HCT116 (cell line): ENCODE measurements at regions not wholly inside any gene's neighbourhood (a gene's known extent, or its start where the extent isn't known, plus 50 kb on each side); places are given as distances from the start of the nearest gene placed in this dataset.

Experiments
- ATAC-seq: fragments of 200-7000 bp; cut with Tn5 transposase; 2 replicates; pipeline ENCODE4 v1.9.1; 2020; ENCODE audit warnings: mild to moderate bottlenecking, moderate library complexity
- BruUV-seq: library from RNA; stranded (reverse); fragments of 400-500 nt; replicated peaks from 2 replicates; lab custom pipeline; 2021; lab: Mats Ljungman, UMichigan
- CTCF ChIA-PET: fragments of 300-600 bp; sonication (Branson Sonifier 250); formaldehyde crosslinking; loops from one replicate; lab custom pipeline; 2021; ENCODE audit warnings: antibody characterized with exemption; lab: Charles Lee
- POLR2A ChIA-PET: fragments of 300-600, 350-600 bp; sonication (Branson Sonifier 250); formaldehyde crosslinking; loops from one replicate; lab custom pipeline; 2021; ENCODE audit warnings: antibody characterized with exemption; lab: Charles Lee
- RAD21 ChIA-PET, 2 experiments: fragments of 300-600 bp; sonication (Branson Sonifier 250); formaldehyde crosslinking; loops; one replicate each; lab custom pipeline; 2023; ENCODE audit warnings: low total read pairs in 2 of 2; ENCODE audit not compliant: uncharacterized antibody in 2 of 2, unreplicated experiment in 2 of 2, low non-redundant PET in 1 of 2; lab: Charles Lee
- DNase-seq: peaks from one replicate; pipeline ENCODE4 v3.0.0-alpha.2; 2010; ENCODE audit warnings: low read depth, low spot score
- H2AFZ ChIP-seq: fragments of 200-600 bp; shearing (Covaris generic), sonication (generic); 2 replicates; pipeline ENCODE4 v1.6.1; 2017; ENCODE audit warnings: low read depth, mixed run types, mixed read lengths, antibody characterized with exemption, low read length; ENCODE audit not compliant: poor library complexity, severe bottlenecking
- H3K27ac ChIP-seq: 2 replicates; pipeline ENCODE4 v1.5.1; 2012; ENCODE audit warnings: low read depth, low read length
- H3K27me3 ChIP-seq: fragments of 200-600 bp; sonication (generic); 2 replicates; pipeline ENCODE4 v1.6.1; 2016; ENCODE audit warnings: mixed run types, low read length, mixed read lengths; ENCODE audit not compliant: insufficient read depth
- H3K36me3 ChIP-seq, 2 experiments: fragments of 200-500 bp in 1 of 2; fragments of 200-600 bp in 1 of 2; sonication (Bioruptor generic) in 1 of 2; sonication (generic) in 1 of 2; 2 replicates each; pipeline versions ENCODE4 v1.5.1 to v1.6.1; 2014 to 2016; ENCODE audit warnings: low read length in 2 of 2, inconsistent platforms in 1 of 2, mixed read lengths in 1 of 2, mixed run types in 1 of 2; ENCODE audit not compliant: insufficient read depth in 2 of 2, control insufficient read depth in 1 of 2
- H3K4me1 ChIP-seq, 2 experiments: fragments of 200-600 bp in 1 of 2; sonication (generic) in 1 of 2; 2 replicates each; pipeline versions ENCODE4 v1.5.1 to v1.6.1; 2012 to 2017; ENCODE audit warnings: low read length in 2 of 2, inconsistent platforms in 1 of 2, mild to moderate bottlenecking in 1 of 2, mixed read lengths in 1 of 2, mixed run types in 1 of 2, moderate library complexity in 1 of 2; ENCODE audit not compliant: insufficient read depth in 2 of 2, control insufficient read depth in 1 of 2
- H3K4me2 ChIP-seq: fragments of 200-600 bp; sonication (generic); 2 replicates; pipeline ENCODE4 v1.6.1; 2017; ENCODE audit warnings: mixed run types, low read length, mixed read lengths
- H3K4me3 ChIP-seq, 2 experiments: fragments of 200-600 bp in 1 of 2; sonication (generic) in 1 of 2; replicated peaks in 1 of 2; 2 replicates each; pipeline ENCODE4 v1.5.1; 2011 to 2016; ENCODE audit warnings: low read length in 2 of 2, control low read depth in 1 of 2, low read depth in 1 of 2, mild to moderate bottlenecking in 1 of 2, mixed read lengths in 1 of 2, mixed run types in 1 of 2
- H3K79me2 ChIP-seq: fragments of 200-600 bp; sonication (generic); 2 replicates; pipeline ENCODE4 v1.6.1; 2017; ENCODE audit warnings: mild to moderate bottlenecking, mixed run types, low read length, moderate library complexity, mixed read lengths; ENCODE audit not compliant: insufficient read depth
- H3K9ac ChIP-seq: fragments of 200-600 bp; sonication (generic); 2 replicates; pipeline ENCODE4 v1.6.1; 2016; ENCODE audit warnings: low read length, mixed read lengths
- H3K9me2 ChIP-seq: fragments of 200-600 bp; sonication (generic), shearing (Covaris generic); 2 replicates; pipeline ENCODE4 v1.6.1; 2017; ENCODE audit warnings: mixed run types, mild to moderate bottlenecking, moderate library complexity; ENCODE audit not compliant: insufficient read depth
- H3K9me3 ChIP-seq, 2 experiments: fragments of 200-500 bp in 1 of 2; fragments of 200-600 bp in 1 of 2; sonication (Bioruptor generic) in 1 of 2; sonication (generic) in 1 of 2; 2 replicates each; pipeline ENCODE4 v1.6.1; 2014 to 2017; ENCODE audit warnings: low read length in 2 of 2, mixed read lengths in 2 of 2, inconsistent platforms in 1 of 2, low read depth in 1 of 2, mild to moderate bottlenecking in 1 of 2, mixed run types in 1 of 2, moderate library complexity in 1 of 2; ENCODE audit not compliant: control insufficient read depth in 1 of 2, insufficient read depth in 1 of 2
- H4K20me1 ChIP-seq: fragments of 200-600 bp; sonication (generic), shearing (Covaris generic); 2 replicates; pipeline ENCODE4 v1.6.1; 2017; ENCODE audit warnings: mixed run types, mild to moderate bottlenecking, moderate library complexity; ENCODE audit not compliant: insufficient read depth
- CBX3 ChIP-seq: IDR thresholded peaks from 2 replicates; pipeline ENCODE4 v1.6.1; 2012; ENCODE audit warnings: low read depth
- CTCF ChIP-seq, 3 experiments: fragments of 200-600 bp in 1 of 3; sonication (generic) in 1 of 3; IDR thresholded peaks in 2 of 3; conservative IDR thresholded peaks in 1 of 3; 2 replicates each; pipeline ENCODE4 v1.5.1; 2012 to 2017; ENCODE audit warnings: low read depth in 2 of 3, low read length in 2 of 3, antibody characterized with exemption in 1 of 3, borderline replicate concordance in 1 of 3, control low read depth in 1 of 3, mild to moderate bottlenecking in 1 of 3, mixed read lengths in 1 of 3, mixed run types in 1 of 3, moderate library complexity in 1 of 3; ENCODE audit not compliant: insufficient read depth in 1 of 3
- EGR1 ChIP-seq: IDR thresholded peaks from 2 replicates; pipeline ENCODE4 v1.6.1; 2012; ENCODE audit warnings: low read depth
- ELF1 ChIP-seq: IDR thresholded peaks from 2 replicates; pipeline ENCODE4 v1.6.1; 2012; ENCODE audit warnings: low read depth, borderline replicate concordance
- EZH2 ChIP-seq: fragments of 200-600 bp; sonication (generic); IDR thresholded peaks from 2 replicates; pipeline ENCODE4 v1.6.1; 2017; ENCODE audit warnings: antibody characterized with exemption, mixed run types
- FOSL1 ChIP-seq: IDR thresholded peaks from 2 replicates; pipeline ENCODE4 v1.6.1; 2012; ENCODE audit warnings: low read depth
- JUND ChIP-seq: IDR thresholded peaks from 2 replicates; pipeline ENCODE4 v1.6.1; 2012
- MAX ChIP-seq: IDR thresholded peaks from 2 replicates; pipeline ENCODE4 v1.6.1; 2012
- POLR2A ChIP-seq: IDR thresholded peaks from 2 replicates; pipeline ENCODE4 v1.7.0; 2011; ENCODE audit warnings: borderline replicate concordance; ENCODE audit not compliant: insufficient read depth, insufficient read length; ENCODE audit errors: extremely low read depth
- RAD21 ChIP-seq: IDR thresholded peaks from 2 replicates; pipeline ENCODE4 v1.6.1; 2012; ENCODE audit warnings: low read depth, mild to moderate bottlenecking
- TCF7L2 ChIP-seq: IDR thresholded peaks from 2 replicates; pipeline ENCODE4 v1.7.0; 2011; ENCODE audit warnings: borderline replicate concordance, inconsistent platforms; ENCODE audit not compliant: insufficient read depth, insufficient read length; ENCODE audit errors: extremely low read depth
- ZFX ChIP-seq: fragments of 450-650 bp; IDR thresholded peaks from 2 replicates; pipeline ENCODE4 v1.6.1; 2017
- ZNF274 ChIP-seq: fragments of 200-500 bp; sonication (Bioruptor generic); IDR thresholded peaks from 2 replicates; pipeline ENCODE4 v1.6.1; 2014; ENCODE audit warnings: mild to moderate bottlenecking, low read depth, low read length, inconsistent platforms
- intact Hi-C: fragments of 100-400 bp; cut with micrococcal nuclease; formaldehyde crosslinking; loops from 2 replicates; pipeline ENCODE4 v1.10.0; 2022

DNA sequence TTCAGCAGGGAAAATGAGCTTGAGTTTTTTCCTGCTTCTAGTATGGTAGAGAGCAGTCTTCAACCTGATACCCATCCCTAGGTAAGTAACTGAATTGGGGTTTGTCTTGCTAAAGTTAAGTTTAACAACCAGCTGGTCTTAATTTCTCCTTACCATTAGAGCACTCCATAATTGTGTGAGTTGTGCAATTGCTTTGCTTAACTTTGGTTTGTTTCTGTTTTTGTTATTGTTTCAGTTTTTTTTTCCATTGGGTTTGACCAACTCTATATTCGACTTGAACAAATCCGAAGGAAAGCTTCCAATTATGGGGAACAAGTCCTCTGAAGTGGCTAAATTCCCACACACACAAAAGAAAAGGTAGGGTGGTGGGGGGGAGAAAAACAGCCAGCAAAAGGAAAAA, 641.1 kb downstream of the PLA2G4A start:
- Histone ChIP-seq H3K79me2 (no peaks in the 10 kb centered on the region), H3K4me2 (no peak overlapping the region), H3K9ac (no peak overlapping the region), H2AFZ (no peak overlapping the region), H3K4me3 (no peak overlapping the region), H3K36me3 (no peaks in the 10 kb centered on the region), H3K27ac (no peak overlapping the region), H4K20me1 (no peaks in the 10 kb centered on the region), H3K4me1 (no peaks in the 10 kb centered on the region), H3K27me3 (no peaks in the 10 kb centered on the region), H3K9me2 (no peaks in the 10 kb centered on the region; the same call in 1 of the 2 replicates)
- ChIA-PET CTCF (no interaction called here), POLR2A (no interaction called here)
- intact Hi-C loops = no loop called here
- no TSS peak for BruUV-seq
- DNase-seq (no peak), ATAC-seq (no peak)
- TF ChIP-seq TCF7L2 = no peak
- TF ChIP-seq POLR2A = no peak
- TF ChIP-seq EZH2 = no peak
- TF ChIP-seq ZNF274 = no peak
- no peak for TF ChIP-seq JUND
- no peak for TF ChIP-seq ELF1
- TF ChIP-seq CTCF (IDR thresholded peaks at IDR 0.05 in 2 of 3, conservative IDR thresholded peaks at IDR 0.05 in 1 of 3; ENCODE audit: borderline replicate concordance in 1 of 3, insufficient read depth in 1 of 3, low read depth in 2 of 3, low read length in 2 of 3) = no peak
- TF ChIP-seq EGR1 = no peak
- TF ChIP-seq, all 23 proteins: peak for 0
- peaks cover 0 to 4% of the 10 kb centered on the region in 2 experiments; a peak in 1 of 4 replicates for H3K9me3 ChIP-seq
- RAD21 ChIA-PET = no interaction called here

- Histone ChIP-seq H3K79me2 (no peaks in the 10 kb centered on the region), H2AFZ (no peak overlapping the region), H3K9ac (no peak overlapping the region), H3K27ac (no peak overlapping the region), H3K4me2 (no peak overlapping the region), H3K4me1 (no peaks in the 10 kb centered on the region), H3K36me3 (no peaks in the 10 kb centered on the region), H3K9me2 (no peaks in the 10 kb centered on the region), H3K9me3 (no peaks in the 10 kb centered on the region; a peak in 1 of 4 replicates), H4K20me1 (no peaks in the 10 kb centered on the region), H3K4me3 (no peak overlapping the region), H3K27me3 (no peaks in the 10 kb centered on the region)
- ChIA-PET CTCF (no interaction called here), POLR2A (no interaction called here), RAD21 (no interaction called here)
- BruUV-seq = no TSS peak
- intact Hi-C loops = no loop called here
- DNase-seq (no peak), ATAC-seq (no peak)
- TF ChIP-seq ZNF274 (no peak), CTCF (IDR thresholded peaks at IDR 0.05 in 2 of 3, conservative IDR thresholded peaks at IDR 0.05 in 1 of 3; ENCODE audit: borderline replicate concordance in 1 of 3, insufficient read depth in 1 of 3, low read depth in 2 of 3, low read length in 2 of 3) (no peak), ELF1 (no peak), MAX (no peak), EZH2 (no peak), CBX3 (no peak), ZFX (no peak), RAD21 (no peak), FOSL1 (no peak), TCF7L2 (no peak), JUND (no peak)
Measured at GRCh38 chr1:187471555-187471954, 642.8 kb downstream of the PLA2G4A start.
